AG04450 (cell line): ENCODE measurements at regions not wholly inside any gene's neighbourhood (a gene's known extent, or its start where the extent isn't known, plus 50 kb on each side); places are given as distances from the start of the nearest gene placed in this dataset.
"Not testable (repeated sequence)": the region's sequence is repeated elsewhere in the genome, so short reads cannot be mapped to it uniquely, and the experiment has no call there.

Experiments used
- CTCF ChIA-PET: fragments of 300-600, 350-600 bp; formaldehyde crosslinking; extraction: SDS; loops from one replicate; lab custom pipeline; 2022; ENCODE audit warnings: antibody characterized with exemption, inconsistent platforms; lab: Charles Lee
- POLR2A ChIA-PET: fragments of 350-600 bp; formaldehyde crosslinking; extraction: SDS; loops from one replicate; lab custom pipeline; 2021; ENCODE audit warnings: antibody characterized with exemption, inconsistent platforms; lab: Yijun Ruan, JAX
- DNase-seq: peaks from one replicate; pipeline ENCODE4 v3.0.0-alpha.2; 2011; ENCODE audit warnings: low read depth, low spot score
- H3K27ac ChIP-seq: one replicate; pipeline ENCODE4 v1.5.1; 2012; ENCODE audit warnings: low read depth, low read length, control low read depth
- H3K27me3 ChIP-seq: one replicate; pipeline ENCODE4 v1.6.0; 2012; ENCODE audit warnings: low read length; ENCODE audit not compliant: control insufficient read depth, insufficient read depth
- H3K4me3 ChIP-seq: 2 replicates; pipeline ENCODE4 v1.5.1; 2011; ENCODE audit warnings: mild to moderate bottlenecking, low read depth, low read length, control low read depth
- H3K9me3 ChIP-seq: 2 replicates; pipeline ENCODE4 v1.5.1; 2012; ENCODE audit warnings: low read length; ENCODE audit not compliant: control insufficient read depth, insufficient read depth
- TF ChIP-seq, protein P1 (sequence below): IDR thresholded peaks from 2 replicates; pipeline ENCODE4 v1.5.1; 2011; ENCODE audit warnings: low read depth, low read length, control low read depth, inconsistent platforms

DNA sequence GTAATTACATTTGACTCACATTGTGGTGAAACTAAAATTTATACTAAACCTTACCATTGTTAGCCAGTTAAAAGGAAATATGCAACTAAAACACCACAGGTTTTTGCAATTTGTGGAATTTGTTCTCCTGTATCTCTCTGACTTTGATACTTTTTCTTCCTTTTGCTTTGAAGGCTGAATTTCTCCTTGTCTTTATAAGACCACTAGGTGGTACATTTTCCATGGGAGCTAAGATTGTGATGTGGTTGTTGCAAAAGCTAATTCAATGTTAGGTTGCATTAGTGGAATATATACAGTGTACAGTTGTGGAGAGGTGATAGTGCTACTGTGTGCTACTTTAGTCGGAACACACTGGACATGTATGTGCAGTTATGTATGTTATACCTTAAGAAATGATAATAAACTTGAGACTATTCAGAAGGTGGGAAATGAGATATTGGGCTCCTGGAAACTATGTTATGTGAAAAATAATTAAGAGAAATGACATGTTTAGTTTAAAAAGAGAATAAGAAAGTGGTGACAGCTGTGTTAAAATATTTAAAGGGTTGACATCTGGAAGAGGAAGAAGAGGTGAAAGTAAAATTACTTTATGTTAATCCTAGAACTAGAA is 70.3 kb downstream of the ARL9 start:
- DNase-seq: peak; percentile 34
- TF ChIP-seq, protein P1, sequence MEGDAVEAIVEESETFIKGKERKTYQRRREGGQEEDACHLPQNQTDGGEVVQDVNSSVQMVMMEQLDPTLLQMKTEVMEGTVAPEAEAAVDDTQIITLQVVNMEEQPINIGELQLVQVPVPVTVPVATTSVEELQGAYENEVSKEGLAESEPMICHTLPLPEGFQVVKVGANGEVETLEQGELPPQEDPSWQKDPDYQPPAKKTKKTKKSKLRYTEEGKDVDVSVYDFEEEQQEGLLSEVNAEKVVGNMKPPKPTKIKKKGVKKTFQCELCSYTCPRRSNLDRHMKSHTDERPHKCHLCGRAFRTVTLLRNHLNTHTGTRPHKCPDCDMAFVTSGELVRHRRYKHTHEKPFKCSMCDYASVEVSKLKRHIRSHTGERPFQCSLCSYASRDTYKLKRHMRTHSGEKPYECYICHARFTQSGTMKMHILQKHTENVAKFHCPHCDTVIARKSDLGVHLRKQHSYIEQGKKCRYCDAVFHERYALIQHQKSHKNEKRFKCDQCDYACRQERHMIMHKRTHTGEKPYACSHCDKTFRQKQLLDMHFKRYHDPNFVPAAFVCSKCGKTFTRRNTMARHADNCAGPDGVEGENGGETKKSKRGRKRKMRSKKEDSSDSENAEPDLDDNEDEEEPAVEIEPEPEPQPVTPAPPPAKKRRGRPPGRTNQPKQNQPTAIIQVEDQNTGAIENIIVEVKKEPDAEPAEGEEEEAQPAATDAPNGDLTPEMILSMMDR: peak; percentile 79
- ChIA-PET CTCF (interaction anchor here (0.6 to 2.7 kb wide), 28 partner anchors 9 to 285 kb away, joined by 3 to 40 read pairs (median 4); no protein-coding TSS in a partner anchor), POLR2A (no interaction called here)
- Histone ChIP-seq H3K27ac (no peak overlapping the region), H3K9me3 (no peaks in the 10 kb centered on the region), H3K4me3 (no peak overlapping the region), H3K27me3 (no peaks in the 10 kb centered on the region)

DNA sequence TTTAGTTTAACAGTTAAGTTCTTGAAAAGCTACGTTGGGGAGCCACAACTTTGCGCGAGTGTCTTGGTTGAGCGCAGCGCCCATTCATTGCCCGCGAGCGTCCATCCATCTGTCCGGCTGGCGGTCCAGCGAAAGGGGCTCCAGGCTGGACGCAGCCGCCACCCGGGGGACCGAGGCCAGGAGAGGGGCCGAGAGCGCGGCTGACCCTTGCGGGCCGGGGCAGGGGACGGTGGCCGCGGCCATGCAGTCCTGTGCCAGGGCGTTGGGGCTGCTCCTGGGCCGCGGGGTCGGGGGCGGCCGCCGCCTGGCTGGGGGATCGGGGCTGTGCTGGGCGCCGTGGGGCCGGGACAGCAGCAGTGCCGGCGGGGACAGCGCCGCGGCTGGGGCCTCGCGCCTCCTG is 86.8 kb downstream of the ARL9 start:
- H3K27ac ChIP-seq, H3K9me3 ChIP-seq, H3K4me3 ChIP-seq, DNase-seq, POLR2A ChIA-PET, H3K27me3 ChIP-seq: not testable (repeated sequence)
- CTCF ChIA-PET: interaction anchor here (1.2 kb wide), 1 partner anchor 49 kb away, joined by 3 read pairs; no protein-coding TSS in a partner anchor
